SJSA1 (cell line): ENCODE measurements at regions not wholly inside any gene's neighbourhood (a gene's known extent, or its start where the extent isn't known, plus 50 kb on each side); places are given as distances from the start of the nearest gene placed in this dataset.
"Not testable (repeated sequence)": the region's sequence is repeated elsewhere in the genome, so short reads cannot be mapped to it uniquely, and the experiment has no call there.

Source experiments
- DNase-seq, 2 experiments: peaks; one replicate each; pipeline ENCODE4 v3.0.0-alpha.2; 2015 to 2020; ENCODE audit warnings: low spot score in 2 of 2, low read depth in 1 of 2
- H3K27ac ChIP-seq: fragments of 250-450 bp; sonication (Bioruptor Pico); 2 replicates; pipeline ENCODE4 v1.5.1; 2020; ENCODE audit warnings: mild to moderate bottlenecking, moderate library complexity
- H3K27me3 ChIP-seq: fragments of 250-450 bp; sonication (Bioruptor Pico); replicated peaks from 2 replicates; pipeline ENCODE4 v1.5.1; 2020; ENCODE audit warnings: mild to moderate bottlenecking, moderate library complexity
- H3K36me3 ChIP-seq: fragments of 250-450 bp; sonication (Bioruptor Pico); 2 replicates; pipeline ENCODE4 v1.5.1; 2020; ENCODE audit warnings: mild to moderate bottlenecking
- H3K4me1 ChIP-seq: fragments of 250-450 bp; sonication (Bioruptor Pico); replicated peaks from 2 replicates; pipeline ENCODE4 v1.6.1; 2021; ENCODE audit warnings: mild to moderate bottlenecking
- H3K4me3 ChIP-seq: fragments of 250-450 bp; sonication (Bioruptor Pico); 2 replicates; pipeline ENCODE4 v1.5.1; 2020; ENCODE audit warnings: mild to moderate bottlenecking
- H3K9me3 ChIP-seq: fragments of 250-450 bp; sonication (Bioruptor Pico); replicated peaks from 2 replicates; pipeline ENCODE4 v1.5.1; 2020; ENCODE audit warnings: mild to moderate bottlenecking

DNA sequence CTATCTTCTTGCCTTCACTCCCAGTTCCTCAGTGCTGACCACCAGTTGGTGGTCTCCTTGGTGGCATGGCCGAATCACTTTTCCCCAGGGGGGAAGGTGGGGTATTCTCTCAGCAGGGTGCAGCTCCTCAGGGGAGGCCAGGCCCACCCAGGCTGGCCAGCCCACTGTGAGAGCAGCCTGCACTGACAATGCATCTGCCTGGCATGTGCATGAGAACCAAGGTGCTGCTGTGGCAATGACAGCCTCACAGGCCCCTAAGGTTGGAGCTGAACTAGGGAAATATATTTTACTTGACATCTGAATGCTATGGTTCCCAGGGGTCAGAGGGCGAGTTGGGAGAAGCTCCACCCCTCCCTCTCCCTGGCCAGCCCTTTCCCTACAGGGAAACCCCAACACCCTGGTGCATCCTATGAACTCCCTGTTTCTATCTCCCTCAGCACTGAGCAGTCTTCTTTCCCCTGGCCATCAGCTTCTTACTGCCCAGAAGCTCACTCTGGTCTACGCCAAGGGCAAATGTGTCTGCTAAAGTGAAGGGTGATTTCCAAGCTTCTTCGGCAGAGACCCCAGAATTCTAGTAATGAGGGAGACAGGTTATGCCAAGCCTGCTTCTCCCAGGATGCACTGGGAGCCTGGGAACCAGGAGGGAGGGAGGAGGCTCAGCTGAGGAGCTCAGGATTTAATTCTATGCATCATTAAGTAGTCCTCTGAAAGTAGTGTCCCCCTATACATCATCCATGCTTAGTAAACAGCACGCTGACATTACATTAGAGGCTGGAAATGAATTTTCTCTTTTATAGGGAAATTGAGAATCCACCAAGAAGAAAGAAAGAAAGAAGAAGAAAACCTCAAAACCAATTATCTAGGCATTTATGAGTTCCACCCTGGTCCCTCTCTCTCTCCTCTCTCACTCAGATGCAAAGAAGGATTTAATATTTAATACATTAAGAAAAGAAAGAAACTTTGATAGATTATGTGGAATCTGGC lies 107.7 kb downstream of the TRIM43 start:
- DNase-seq, H3K9me3 ChIP-seq, H3K27ac ChIP-seq, H3K27me3 ChIP-seq, H3K4me3 ChIP-seq, H3K36me3 ChIP-seq, H3K4me1 ChIP-seq: not testable (repeated sequence)

DNA sequence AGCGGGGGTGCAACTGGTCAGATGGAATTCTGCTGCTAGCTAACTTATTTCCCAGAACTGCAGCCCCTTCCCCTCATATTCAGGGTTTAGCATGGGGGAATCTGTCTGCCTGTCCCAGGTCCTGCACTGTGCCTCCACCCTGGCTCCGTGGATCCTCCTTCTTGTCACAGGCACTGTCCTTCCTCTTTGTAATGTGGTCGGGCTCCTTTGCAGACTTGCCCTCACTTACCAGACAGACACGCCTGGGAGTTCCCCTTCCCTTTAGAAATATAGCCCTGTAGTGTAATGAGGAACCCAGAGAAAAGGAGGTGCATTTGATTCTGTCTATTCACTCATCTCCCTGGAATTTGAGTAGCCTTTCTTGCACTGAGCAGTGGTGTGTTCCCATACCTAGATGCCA lies 108.7 kb downstream of the TRIM43 start:
- DNase-seq: no peak
- no peak overlapping the region for H3K27ac ChIP-seq
- no peak overlapping the region for H3K4me3 ChIP-seq
- H3K27me3 ChIP-seq: no peaks in the 10 kb centered on the region
- H3K9me3 ChIP-seq: no peaks in the 10 kb centered on the region
- H3K36me3 ChIP-seq: no peaks in the 10 kb centered on the region
- no peaks in the 10 kb centered on the region for H3K4me1 ChIP-seq

DNA sequence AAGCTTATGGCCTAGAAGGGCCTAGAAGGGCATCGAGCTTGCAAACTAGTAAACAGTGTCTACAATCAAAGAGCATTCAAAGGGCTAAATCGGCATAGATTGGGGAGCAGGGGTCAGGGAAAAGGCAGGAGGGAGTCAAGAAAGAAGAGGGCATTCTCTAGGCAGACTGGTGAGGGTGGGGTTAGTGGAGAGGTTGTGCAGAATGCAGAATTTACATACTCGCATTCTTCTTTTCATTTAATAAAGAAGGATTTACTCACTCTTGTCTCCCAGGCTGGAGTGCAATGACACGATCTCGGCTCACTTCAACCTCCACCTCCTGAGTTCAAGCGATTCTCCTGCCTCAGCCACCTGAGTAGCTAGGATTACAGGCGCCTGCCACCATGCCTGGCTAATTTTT lies 110.7 kb downstream of the TRIM43 start:
- no peaks in the 10 kb centered on the region for H3K27me3 ChIP-seq
- H3K36me3 ChIP-seq: no peaks in the 10 kb centered on the region
- H3K9me3 ChIP-seq: no peaks in the 10 kb centered on the region
- no peak for DNase-seq
- H3K27ac ChIP-seq: no peak overlapping the region
- H3K4me1 ChIP-seq: no peaks in the 10 kb centered on the region
- no peak overlapping the region for H3K4me3 ChIP-seq

DNA sequence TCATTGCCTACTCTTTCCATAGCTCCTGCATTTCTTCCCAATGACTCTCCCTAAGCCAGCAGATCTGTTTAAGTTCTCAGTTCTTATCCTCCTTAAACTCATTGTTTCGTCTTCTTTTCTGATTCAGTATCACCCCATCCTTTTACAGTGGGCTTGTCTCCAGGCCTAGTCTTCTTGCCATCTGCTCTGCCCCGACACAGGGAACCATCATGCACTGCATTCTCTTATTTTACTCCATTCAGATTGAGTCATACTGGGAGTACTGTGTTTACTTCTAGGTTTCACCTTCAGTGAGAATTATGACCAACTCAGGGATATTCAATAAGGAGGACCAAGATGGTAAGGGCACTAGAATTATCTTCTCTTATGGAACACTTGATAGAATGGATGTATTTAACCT lies 115.4 kb downstream of the TRIM43 start:
- not testable (repeated sequence) for H3K36me3 ChIP-seq, DNase-seq, H3K9me3 ChIP-seq, H3K4me1 ChIP-seq, H3K4me3 ChIP-seq, H3K27me3 ChIP-seq, H3K27ac ChIP-seq

DNA sequence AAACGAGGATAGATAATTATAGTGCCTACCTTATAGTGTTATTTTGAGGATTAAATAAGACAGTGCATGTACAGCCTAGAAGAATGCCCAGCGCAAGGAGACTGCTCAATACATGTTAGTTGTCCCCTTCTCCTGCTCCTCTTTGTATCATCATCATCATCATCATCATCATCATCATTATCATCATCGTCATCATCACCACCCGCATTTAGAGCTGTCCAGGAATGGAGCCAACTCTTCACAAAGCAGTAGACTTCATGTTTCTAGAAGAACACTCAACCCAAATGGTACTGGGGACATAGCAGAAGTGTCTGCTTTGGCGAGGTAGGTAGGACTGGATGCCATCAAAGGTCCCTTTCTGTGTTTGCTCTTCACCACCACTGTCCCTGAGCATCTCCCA lies 116.0 kb downstream of the TRIM43 start:
- no peaks in the 10 kb centered on the region for H3K4me1 ChIP-seq
- H3K27ac ChIP-seq: no peak overlapping the region
- no peaks in the 10 kb centered on the region for H3K9me3 ChIP-seq
- DNase-seq: no peak
- no peak overlapping the region for H3K4me3 ChIP-seq
- H3K27me3 ChIP-seq: no peaks in the 10 kb centered on the region
- no peaks in the 10 kb centered on the region for H3K36me3 ChIP-seq

DNA sequence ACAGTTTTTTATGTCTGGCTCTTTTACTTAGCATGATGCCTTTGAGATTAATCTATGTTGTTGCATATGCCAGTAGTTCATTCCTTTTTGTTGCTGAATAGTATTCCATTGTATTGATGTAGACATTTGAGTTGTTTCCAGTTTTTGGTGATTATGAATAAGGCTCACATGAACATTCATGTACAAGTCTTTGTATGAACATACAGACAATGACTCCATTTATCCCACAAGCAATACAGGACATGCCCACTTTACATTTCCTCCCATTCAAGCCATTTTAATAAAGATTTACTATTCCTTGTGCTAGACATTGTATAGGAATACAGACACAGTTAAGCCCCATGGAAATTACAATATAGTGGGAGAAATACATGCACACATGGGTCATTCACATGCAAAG lies 118.0 kb downstream of the TRIM43 start:
- no peaks in the 10 kb centered on the region for H3K4me1 ChIP-seq
- DNase-seq: no peak
- H3K9me3 ChIP-seq: no peaks in the 10 kb centered on the region
- no peak overlapping the region for H3K27ac ChIP-seq
- H3K36me3 ChIP-seq: no peaks in the 10 kb centered on the region
- H3K4me3 ChIP-seq: no peak overlapping the region
- H3K27me3 ChIP-seq: no peaks in the 10 kb centered on the region

DNA sequence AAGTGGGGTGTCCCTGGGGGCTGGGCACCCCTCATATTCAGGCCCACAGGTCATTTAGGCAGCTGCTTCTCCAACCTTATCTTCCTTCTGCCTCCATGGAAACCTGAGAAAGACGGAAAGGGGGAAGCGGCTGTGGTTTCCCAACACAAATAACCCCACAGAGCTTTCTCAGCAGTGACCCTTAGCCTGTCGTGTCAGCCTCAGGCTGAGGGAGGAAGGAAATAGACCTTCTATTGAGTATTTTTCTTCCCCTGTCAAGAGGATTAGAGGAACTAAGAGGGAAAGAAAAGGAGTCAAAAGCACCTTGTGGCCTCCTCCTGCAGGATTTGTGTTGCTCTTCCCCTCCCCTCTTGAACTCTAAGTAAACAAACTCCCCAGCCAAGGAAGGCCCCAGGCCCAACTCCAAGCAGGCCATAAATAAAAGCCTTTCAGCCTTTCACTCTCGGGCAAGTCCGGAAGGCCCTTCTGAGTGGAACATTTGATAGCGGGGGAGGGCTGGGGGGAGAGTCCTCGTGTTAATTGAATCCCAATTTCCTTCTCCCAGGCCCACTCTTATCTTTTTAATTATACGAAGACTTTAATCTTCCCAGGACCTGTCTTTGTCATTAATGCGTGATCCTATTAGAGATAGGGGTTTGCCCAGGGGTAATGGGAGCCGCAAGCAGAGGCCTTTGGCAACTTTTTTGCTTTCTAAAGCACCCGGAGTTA lies 121.8 kb downstream of the TRIM43 start:
- H3K9me3 ChIP-seq, H3K27ac ChIP-seq, H3K36me3 ChIP-seq, H3K4me3 ChIP-seq, H3K27me3 ChIP-seq, H3K4me1 ChIP-seq, DNase-seq: not testable (repeated sequence)

DNA sequence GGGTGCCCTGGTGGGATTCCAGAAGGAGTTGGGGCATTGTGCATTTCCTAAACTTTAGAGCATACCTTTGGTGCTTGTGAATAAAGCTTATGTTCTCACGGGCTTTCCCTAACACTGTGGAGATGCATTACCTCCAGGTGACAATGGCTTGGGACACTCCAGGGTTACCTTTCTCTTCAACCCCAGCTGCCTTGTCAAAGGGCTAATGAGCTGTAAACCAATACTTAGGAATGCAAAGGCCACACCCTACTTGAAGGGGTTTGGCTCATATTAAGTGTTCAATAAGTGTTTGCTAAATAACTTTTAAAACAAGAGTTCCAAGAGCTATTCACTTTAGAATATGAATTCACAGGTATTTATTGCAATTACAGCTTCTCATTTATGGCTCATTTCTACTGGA lies 122.6 kb downstream of the TRIM43 start:
- not testable (repeated sequence) for H3K9me3 ChIP-seq, H3K36me3 ChIP-seq, H3K27me3 ChIP-seq, H3K4me1 ChIP-seq, H3K4me3 ChIP-seq, DNase-seq, H3K27ac ChIP-seq

DNA sequence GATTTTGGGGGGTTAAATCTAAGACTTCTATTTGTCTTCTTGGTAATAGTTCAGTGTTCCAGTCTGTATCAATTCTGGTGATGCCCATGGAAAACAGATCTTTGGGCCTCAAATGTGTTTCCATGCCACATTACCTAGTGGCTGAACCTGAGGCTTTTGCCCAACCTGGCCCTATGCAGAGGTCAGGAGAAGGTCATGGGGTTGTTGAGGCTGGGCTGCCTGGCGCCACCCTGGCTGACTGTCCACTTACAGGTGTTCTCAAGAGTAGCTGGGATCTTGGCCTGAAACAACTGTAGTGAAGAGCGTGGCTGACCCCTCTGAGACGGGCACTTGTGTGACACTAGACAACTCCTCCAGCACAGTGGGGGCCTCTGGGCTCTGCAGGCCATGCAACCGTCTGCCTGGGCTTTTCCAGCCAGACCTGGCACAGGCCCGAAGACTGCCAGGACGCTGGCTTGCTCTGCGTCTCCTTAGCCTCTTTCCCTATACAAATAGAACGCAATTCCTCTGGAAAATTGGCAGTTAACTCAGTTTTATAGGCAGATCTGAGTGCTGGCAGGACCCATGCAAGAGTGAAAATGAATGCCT lies 127.8 kb downstream of the TRIM43 start:
- no peaks in the 10 kb centered on the region for H3K9me3 ChIP-seq
- no peak overlapping the region for H3K27ac ChIP-seq
- no peaks in the 10 kb centered on the region for H3K36me3 ChIP-seq
- no peak overlapping the region for H3K4me3 ChIP-seq
- H3K27me3 ChIP-seq: no peaks in the 10 kb centered on the region
- H3K4me1 ChIP-seq: no peaks in the 10 kb centered on the region
- no peak for DNase-seq

DNA sequence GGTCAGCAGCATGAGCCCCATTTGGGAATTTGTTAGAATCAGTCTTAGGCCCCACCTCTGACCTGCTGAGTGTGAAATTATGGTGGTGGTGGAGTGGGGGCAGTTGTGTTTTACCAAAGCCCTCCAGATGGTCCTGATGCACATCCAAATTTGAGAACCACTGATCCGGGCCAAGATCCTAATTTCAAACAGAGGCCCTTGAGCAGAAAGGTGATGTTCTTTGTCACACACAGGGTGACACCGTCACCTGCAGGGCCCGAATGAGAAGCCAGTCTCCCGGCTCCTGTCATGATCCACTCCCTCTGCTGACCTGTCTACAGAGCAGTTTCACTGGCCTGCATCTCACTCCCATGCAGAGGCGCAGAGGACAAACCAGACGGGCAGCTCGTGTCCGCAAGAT lies 129.9 kb downstream of the TRIM43 start:
- no peaks in the 10 kb centered on the region for H3K27me3 ChIP-seq
- no peaks in the 10 kb centered on the region for H3K9me3 ChIP-seq
- H3K4me3 ChIP-seq: no peak overlapping the region
- H3K4me1 ChIP-seq: no peaks in the 10 kb centered on the region
- no peak overlapping the region for H3K27ac ChIP-seq
- DNase-seq: no peak
- no peaks in the 10 kb centered on the region for H3K36me3 ChIP-seq

DNA sequence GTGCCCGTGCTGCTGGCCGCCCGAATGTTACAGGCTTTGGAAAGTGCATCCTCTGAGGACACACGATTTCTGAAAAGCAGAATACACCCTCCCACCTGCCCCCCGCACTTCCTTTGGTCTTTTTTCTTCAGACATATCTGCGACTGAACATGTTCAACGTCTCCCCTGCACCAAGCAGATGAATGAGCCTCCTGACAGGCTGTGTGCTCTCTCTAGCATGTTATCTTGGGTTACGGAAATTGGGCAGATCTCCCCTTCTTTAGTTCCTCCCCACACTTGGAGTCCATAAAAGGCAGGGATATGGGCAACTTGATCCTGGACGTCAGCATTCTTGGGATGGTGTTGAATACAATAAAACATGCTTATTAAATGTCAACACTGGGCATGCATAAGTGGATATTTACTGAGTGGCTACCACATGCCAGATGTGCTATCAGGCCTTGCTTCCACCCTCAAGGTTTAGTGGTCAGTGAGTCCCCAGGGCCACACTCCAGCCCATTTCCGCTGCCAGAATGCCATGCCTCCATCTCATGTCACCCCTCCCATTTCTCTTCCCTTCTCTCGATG lies 130.4 kb downstream of the TRIM43 start:
- Histone ChIP-seq H3K36me3 (no peaks in the 10 kb centered on the region), H3K9me3 (no peaks in the 10 kb centered on the region), H3K4me1 (no peaks in the 10 kb centered on the region), H3K27me3 (no peaks in the 10 kb centered on the region), H3K27ac (no peak overlapping the region), H3K4me3 (no peak overlapping the region)
- DNase-seq: no peak

DNA sequence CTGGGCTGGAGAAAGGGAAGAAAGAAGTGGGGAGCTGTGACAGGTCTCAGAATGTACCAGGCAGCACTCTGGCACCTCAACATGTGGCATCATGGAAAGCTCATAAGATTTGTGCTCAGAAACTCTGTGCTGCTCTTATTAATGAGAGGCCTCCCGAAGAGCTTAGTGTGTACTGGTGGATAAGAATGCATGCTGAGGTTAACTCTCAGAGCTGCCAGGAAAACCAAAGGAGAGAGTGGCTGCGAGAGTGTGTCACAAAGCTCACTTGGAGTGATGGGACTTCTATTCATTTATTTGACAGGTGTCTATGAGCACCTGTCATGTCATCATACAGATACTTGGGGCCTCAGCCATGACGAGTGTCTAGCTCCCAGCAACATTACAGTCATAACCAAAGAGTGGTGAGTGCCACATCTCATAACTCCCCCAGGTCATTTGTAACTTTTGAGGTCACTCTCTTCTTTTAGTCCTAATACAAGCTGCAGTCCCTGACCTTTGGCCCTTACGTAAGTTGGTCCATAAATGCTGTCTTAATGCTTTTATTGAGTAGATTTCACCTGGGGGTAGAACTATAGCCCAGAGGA lies 131.9 kb downstream of the TRIM43 start:
- H3K4me1 ChIP-seq, H3K4me3 ChIP-seq, H3K9me3 ChIP-seq, H3K27me3 ChIP-seq, DNase-seq, H3K36me3 ChIP-seq, H3K27ac ChIP-seq: not testable (repeated sequence)

DNA sequence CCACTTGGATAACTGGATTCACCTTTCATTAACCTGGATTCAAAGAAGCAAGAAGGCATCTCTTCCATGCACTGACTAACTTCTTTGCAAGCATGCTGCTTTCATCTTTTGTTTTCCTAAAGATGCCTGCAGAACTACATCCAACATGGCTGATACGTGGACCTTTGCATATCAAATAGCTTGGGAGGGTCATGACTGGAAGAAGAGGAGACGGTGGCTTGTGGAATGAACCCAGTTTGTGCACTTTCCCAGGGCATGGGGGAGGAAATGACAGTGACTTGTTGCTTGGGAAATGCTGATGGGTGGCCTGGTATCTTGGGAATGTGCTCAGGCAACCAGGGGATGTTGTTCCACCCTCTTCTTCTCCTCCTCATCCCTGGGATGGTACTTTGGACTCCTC lies 133.4 kb downstream of the TRIM43 start:
- DNase-seq, H3K27ac ChIP-seq, H3K4me3 ChIP-seq, H3K9me3 ChIP-seq, H3K36me3 ChIP-seq, H3K4me1 ChIP-seq, H3K27me3 ChIP-seq: not testable (repeated sequence)

DNA sequence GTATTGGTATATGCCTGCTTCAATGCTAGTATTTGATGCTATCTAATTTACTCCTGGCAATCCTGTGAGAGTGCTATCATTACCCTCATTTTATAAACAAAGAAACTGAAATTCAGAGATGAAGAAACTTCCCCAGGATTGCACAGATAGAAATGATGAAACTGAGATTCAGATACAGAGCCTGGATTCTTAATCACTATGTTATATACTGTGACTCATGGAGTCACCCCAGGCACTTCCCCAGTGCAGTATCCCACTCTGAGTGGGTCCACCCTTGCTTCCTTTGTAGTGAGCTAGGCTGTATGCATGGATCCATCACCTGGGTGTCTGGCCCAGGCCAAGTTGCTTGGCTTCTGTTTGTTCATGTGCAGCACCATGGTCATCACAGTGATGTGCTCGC lies 133.9 kb downstream of the TRIM43 start:
- not testable (repeated sequence) for H3K27ac ChIP-seq, DNase-seq, H3K4me1 ChIP-seq, H3K27me3 ChIP-seq, H3K9me3 ChIP-seq, H3K36me3 ChIP-seq, H3K4me3 ChIP-seq
